ENCODE measurements at regions not wholly inside any gene's neighbourhood (a gene's known extent, or its start where the extent isn't known, plus 50 kb on each side); places are given as distances from the start of the nearest gene placed in this dataset.

DNA sequence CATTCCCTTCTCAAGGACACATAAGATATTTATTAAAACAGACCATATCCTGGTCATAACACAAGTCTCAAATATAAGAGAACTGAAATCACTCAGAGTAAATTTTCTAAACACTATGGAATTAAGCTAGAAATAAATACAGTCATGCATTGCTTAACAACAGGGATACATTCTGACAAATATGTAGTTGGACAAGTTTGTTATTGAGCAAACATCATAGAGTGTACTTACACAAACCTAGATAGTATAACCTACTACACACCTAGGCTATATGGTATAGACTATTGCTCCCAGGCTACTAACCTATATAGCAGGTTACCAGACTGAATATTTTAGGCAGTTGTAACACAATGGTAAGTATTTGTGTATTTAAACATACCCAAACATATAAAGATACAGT is 104.0 kb downstream of the MIS18A start (continued):
- TF ChIP-seq TCF12 (IDR thresholded peaks at IDR 0.05) (no peak), TCF12 (CRISPR knock-in tag; IDR thresholded peaks at IDR 0.05) (no peak), ARNTL (CRISPR knock-in tag; IDR thresholded peaks at IDR 0.05) (no peak), ZNF780A (CRISPR knock-in tag; IDR thresholded peaks at IDR 0.05) (no peak), KAT2B (IDR thresholded peaks at IDR 0.05; ENCODE audit: borderline replicate concordance, low read depth, low read length) (no peak)

GRCh38 chr21:32173121-32173724 is 105.6 kb downstream of the MIS18A start:
- ChIA-PET CTCF (ENCODE audit: low intra/inter-chr PET ratio, low total read pairs) (no interaction called here), POLR2A (no interaction called here)
- H3K27ac ChIP-seq (ENCODE audit: extremely low read length, insufficient read depth, low read length): no peak overlapping the region
- WGBS (ENCODE audit: low lambda C conversion rate): 4% methylated on average over 1 of the region's 1 CpG
- H3K4me1 ChIP-seq (ENCODE audit: insufficient read depth, low read length): no peaks in the 10 kb centered on the region
- no peak overlapping the region for H3K4me3 ChIP-seq (replicated peaks in 1 of 3; ENCODE audit: insufficient read depth in 1 of 3, low read depth in 2 of 3, low read length in 3 of 3)
- H3K9ac ChIP-seq (ENCODE audit: insufficient read depth, low read depth, low read length): no peak overlapping the region
- TF ChIP-seq ZMAT3 (CRISPR knock-in tag; conservative IDR thresholded peaks at IDR 0.05) (no peak), ZNF609 (CRISPR knock-in tag; IDR thresholded peaks at IDR 0.05; ENCODE audit: borderline replicate concordance) (no peak), RAD21 (CRISPR knock-in tag; IDR thresholded peaks at IDR 0.05) (no peak)
- H4K20me1 ChIP-seq (ENCODE audit: insufficient read depth, low read length): no peaks in the 10 kb centered on the region
- no peaks in the 10 kb centered on the region for H3K79me2 ChIP-seq (ENCODE audit: insufficient read depth, low read length)
- H2AFZ ChIP-seq (ENCODE audit: low read length): no peak overlapping the region
- in situ Hi-C loops (cut with HindIII; ENCODE audit: extremely low pct_ligation_motif_present, low pct_unique_long_range_greater_than_20kb) (no loop called here), intact Hi-C loops (cut with micrococcal nuclease; ENCODE audit: unreplicated experiment) (no loop called here)
- H3K27me3 ChIP-seq (ENCODE audit: control insufficient read depth in 1 of 2, insufficient read depth in 2 of 2, low read length in 2 of 2): no peaks in the 10 kb centered on the region
- no peak for ATAC-seq
- DNase-seq (ENCODE audit: low spot score): no peak
- H3K36me3 ChIP-seq (replicated peaks in 1 of 2; ENCODE audit: control insufficient read depth in 1 of 2, insufficient read depth in 2 of 2, low read length in 2 of 2): no peaks in the 10 kb centered on the region
- BruUV-seq (replicated peaks): no TSS peak
- FAIRE-seq: no peak
- H3K9me3 ChIP-seq (ENCODE audit: low read length): no peaks in the 10 kb centered on the region
- H3K4me2 ChIP-seq (ENCODE audit: low read depth, low read length): no peak overlapping the region
